ENCODE measurements at regions not wholly inside any gene's neighbourhood (a gene's known extent, or its start where the extent isn't known, plus 50 kb on each side); places are given as distances from the start of the nearest gene placed in this dataset.
A peak's percentile ranks its signal among the peaks of the same experiment; 100 is the strongest.

- Histone ChIP-seq H3K18ac (ENCODE audit: low read length) (no peak overlapping the region), H3K79me1 (ENCODE audit: low read length) (no peaks in the 10 kb centered on the region), H3K27me3 (ENCODE audit: insufficient read depth, low read length, poor library complexity) (no peaks in the 10 kb centered on the region), H3K27ac (ENCODE audit: low read depth, low read length) (no peak overlapping the region), H2BK15ac (replicated peaks; ENCODE audit: low read depth) (no peak overlapping the region), H4K5ac (ENCODE audit: low read length) (no peak overlapping the region), H3K56ac (ENCODE audit: low read length) (no peak overlapping the region), H4K8ac (ENCODE audit: low read depth, low read length) (no peak overlapping the region), H3K9ac (ENCODE audit: low read length) (no peak overlapping the region), H3K79me2 (ENCODE audit: control insufficient read depth, insufficient read depth, low read length) (no peaks in the 10 kb centered on the region), H2BK5ac (ENCODE audit: low read length) (no peak overlapping the region), H3K36me3 (ENCODE audit: control insufficient read depth, insufficient read depth, low read length) (no peaks in the 10 kb centered on the region), H3K4me2 (ENCODE audit: low read length) (no peak overlapping the region), H3K4me1 (ENCODE audit: control insufficient read depth, low read depth, low read length) (no peaks in the 10 kb centered on the region), H3K23ac (ENCODE audit: low read length) (no peak overlapping the region), H2AK5ac (ENCODE audit: low read length) (no peak overlapping the region), H3K4ac (ENCODE audit: low read depth, low read length) (no peak overlapping the region), H2BK120ac (ENCODE audit: low read depth, low read length) (no peak overlapping the region), H3K4me3 (ENCODE audit: low read length) (no peak overlapping the region)
- no CpG with 5 or more reads among the region's 2 CpGs for WGBS (ENCODE audit: extremely low coverage, insufficient coverage, low lambda C conversion rate)
- DNase-seq: no peak
Measured at GRCh38 chr6:145209272-145209671, 526.0 kb downstream of the EPM2A start.

DNA sequence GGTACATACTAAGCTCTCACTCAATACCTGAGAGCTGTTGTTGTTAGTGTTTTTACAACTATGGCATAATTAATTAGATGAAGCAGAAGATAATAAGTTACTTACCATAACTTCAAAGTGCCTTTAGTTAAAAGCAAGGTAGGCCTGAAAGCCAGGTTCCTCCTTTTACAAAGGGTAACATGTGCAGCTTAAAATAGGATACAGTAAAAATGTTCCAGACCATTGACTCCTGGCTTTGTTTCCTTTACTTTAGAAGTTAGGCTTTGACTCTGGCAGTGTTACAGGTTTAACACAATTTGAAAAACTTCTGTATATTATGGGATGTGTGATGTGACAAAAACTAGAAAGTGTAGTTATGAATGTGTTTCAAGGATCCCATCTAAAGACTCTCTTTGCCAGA, 522.5 kb downstream of the EPM2A start:
- Histone ChIP-seq H3K18ac (ENCODE audit: low read length) (no peak overlapping the region), H3K23ac (ENCODE audit: low read length) (no peak overlapping the region), H3K27ac (ENCODE audit: low read depth, low read length) (no peak overlapping the region), H3K9ac (ENCODE audit: low read length) (no peak overlapping the region), H2AK5ac (ENCODE audit: low read length) (no peak overlapping the region), H2BK120ac (ENCODE audit: low read depth, low read length) (no peak overlapping the region), H2BK5ac (ENCODE audit: low read length) (no peak overlapping the region), H3K27me3 (ENCODE audit: insufficient read depth, low read length, poor library complexity) (no peaks in the 10 kb centered on the region), H4K5ac (ENCODE audit: low read length) (no peak overlapping the region), H3K79me2 (ENCODE audit: control insufficient read depth, insufficient read depth, low read length) (no peaks in the 10 kb centered on the region), H4K8ac (ENCODE audit: low read depth, low read length) (no peak overlapping the region), H3K4ac (ENCODE audit: low read depth, low read length) (no peak overlapping the region), H3K4me2 (ENCODE audit: low read length) (no peak overlapping the region), H3K56ac (ENCODE audit: low read length) (no peak overlapping the region), H3K79me1 (ENCODE audit: low read length) (no peaks in the 10 kb centered on the region), H3K4me1 (ENCODE audit: control insufficient read depth, low read depth, low read length) (no peaks in the 10 kb centered on the region), H2BK15ac (replicated peaks; ENCODE audit: low read depth) (no peak overlapping the region), H3K4me3 (ENCODE audit: low read length) (no peak overlapping the region), H3K36me3 (ENCODE audit: control insufficient read depth, insufficient read depth, low read length) (no peaks in the 10 kb centered on the region)
- no peak for DNase-seq

DNA sequence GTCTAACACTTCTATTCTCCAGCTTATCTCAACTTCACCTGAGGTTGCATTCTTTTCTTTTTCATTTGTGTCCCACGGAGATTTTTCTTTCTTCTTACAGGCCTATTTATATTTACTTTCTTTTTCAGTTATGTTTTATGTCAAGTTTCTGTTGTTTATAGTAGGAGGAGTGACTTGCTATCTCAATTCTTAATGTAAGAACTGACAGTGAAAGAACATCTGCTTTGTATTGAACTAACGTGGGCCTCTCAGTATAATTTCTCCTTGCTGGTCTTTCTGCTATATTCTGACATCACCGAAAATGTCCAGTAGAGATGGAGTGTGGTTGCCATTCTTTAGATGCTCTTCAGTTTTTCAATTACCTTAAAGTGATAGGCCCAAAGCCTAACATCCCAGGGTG, 521.7 kb downstream of the EPM2A start:
- Histone ChIP-seq H4K5ac (ENCODE audit: low read length) (no peak overlapping the region), H3K4me1 (ENCODE audit: control insufficient read depth, low read depth, low read length) (no peaks in the 10 kb centered on the region)
- no CpG with 5 or more reads among the region's 3 CpGs for WGBS (ENCODE audit: extremely low coverage, insufficient coverage, low lambda C conversion rate)

GRCh38 chr6:145214570-145214969, 520.8 kb downstream of the EPM2A start:
- Histone ChIP-seq H4K8ac (ENCODE audit: low read depth, low read length) (no peak overlapping the region), H3K4me1 (ENCODE audit: control insufficient read depth, low read depth, low read length) (no peaks in the 10 kb centered on the region), H2BK5ac (ENCODE audit: low read length) (no peak overlapping the region), H3K27me3 (ENCODE audit: insufficient read depth, low read length, poor library complexity) (no peaks in the 10 kb centered on the region), H4K5ac (ENCODE audit: low read length) (no peak overlapping the region), H3K9ac (ENCODE audit: low read length) (no peak overlapping the region), H3K4ac (ENCODE audit: low read depth, low read length) (no peak overlapping the region), H3K4me2 (ENCODE audit: low read length) (no peak overlapping the region), H3K79me2 (ENCODE audit: control insufficient read depth, insufficient read depth, low read length) (no peaks in the 10 kb centered on the region), H3K79me1 (ENCODE audit: low read length) (no peaks in the 10 kb centered on the region), H3K36me3 (ENCODE audit: control insufficient read depth, insufficient read depth, low read length) (no peaks in the 10 kb centered on the region), H2BK15ac (replicated peaks; ENCODE audit: low read depth) (no peak overlapping the region), H2BK120ac (ENCODE audit: low read depth, low read length) (no peak overlapping the region), H3K4me3 (ENCODE audit: low read length) (no peak overlapping the region), H3K23ac (ENCODE audit: low read length) (no peak overlapping the region), H2AK5ac (ENCODE audit: low read length) (no peak overlapping the region), H3K27ac (ENCODE audit: low read depth, low read length) (no peak overlapping the region), H3K18ac (ENCODE audit: low read length) (no peak overlapping the region), H3K56ac (ENCODE audit: low read length) (no peak overlapping the region)
- DNase-seq: peak; percentile 37
- no CpG with 5 or more reads among the region's 2 CpGs for WGBS (ENCODE audit: extremely low coverage, insufficient coverage, low lambda C conversion rate)

More for the DNA sequence above, 521.7 kb downstream of the EPM2A start:
- Histone ChIP-seq H3K79me2 (ENCODE audit: control insufficient read depth, insufficient read depth, low read length) (no peaks in the 10 kb centered on the region), H3K4me2 (ENCODE audit: low read length) (no peak overlapping the region), H3K27me3 (ENCODE audit: insufficient read depth, low read length, poor library complexity) (no peaks in the 10 kb centered on the region), H3K9ac (ENCODE audit: low read length) (no peak overlapping the region), H4K8ac (ENCODE audit: low read depth, low read length) (no peak overlapping the region), H2BK120ac (ENCODE audit: low read depth, low read length) (no peak overlapping the region), H3K18ac (ENCODE audit: low read length) (no peak overlapping the region), H2BK5ac (ENCODE audit: low read length) (no peak overlapping the region), H3K4ac (ENCODE audit: low read depth, low read length) (no peak overlapping the region), H3K36me3 (ENCODE audit: control insufficient read depth, insufficient read depth, low read length) (no peaks in the 10 kb centered on the region), H2AK5ac (ENCODE audit: low read length) (no peak overlapping the region), H3K27ac (ENCODE audit: low read depth, low read length) (no peak overlapping the region), H3K56ac (ENCODE audit: low read length) (no peak overlapping the region), H3K4me3 (ENCODE audit: low read length) (no peak overlapping the region), H3K23ac (ENCODE audit: low read length) (no peak overlapping the region), H3K79me1 (ENCODE audit: low read length) (no peaks in the 10 kb centered on the region), H2BK15ac (replicated peaks; ENCODE audit: low read depth) (peak overlapping the region; percentile 74)
- DNase-seq: no peak

DNA sequence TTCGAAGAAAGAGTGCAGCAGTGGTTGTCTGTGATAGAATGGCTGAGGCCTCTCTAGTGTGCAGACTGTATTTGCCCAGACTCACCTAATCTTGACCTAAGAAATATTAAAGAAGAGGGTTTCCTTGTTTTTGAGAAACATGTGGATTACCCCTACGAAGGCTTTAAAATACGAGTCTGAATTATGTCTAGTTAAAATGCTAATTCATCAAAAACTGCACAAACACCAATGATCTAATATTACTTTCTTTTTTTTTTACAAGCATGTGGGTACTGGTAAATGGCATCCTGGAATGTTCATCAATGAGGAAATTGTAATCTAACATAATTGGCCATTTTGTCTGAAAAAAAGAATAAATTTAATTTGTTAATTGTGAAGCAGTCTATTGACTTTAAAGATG, 510.9 kb downstream of the EPM2A start:
- H2AK5ac ChIP-seq (ENCODE audit: low read length): no peak overlapping the region
- no peak overlapping the region for H3K27ac ChIP-seq (ENCODE audit: low read depth, low read length)
- H2BK120ac ChIP-seq (ENCODE audit: low read depth, low read length): no peak overlapping the region
- H3K56ac ChIP-seq (ENCODE audit: low read length): no peak overlapping the region
- H3K4me2 ChIP-seq (ENCODE audit: low read length): no peak overlapping the region
- no peak overlapping the region for H3K23ac ChIP-seq (ENCODE audit: low read length)
- no CpG with 5 or more reads among the region's 3 CpGs for WGBS (ENCODE audit: extremely low coverage, insufficient coverage, low lambda C conversion rate)
- no peak overlapping the region for H3K4ac ChIP-seq (ENCODE audit: low read depth, low read length)
- H3K18ac ChIP-seq (ENCODE audit: low read length): no peak overlapping the region
- H3K27me3 ChIP-seq (ENCODE audit: insufficient read depth, low read length, poor library complexity): no peaks in the 10 kb centered on the region
- H3K4me1 ChIP-seq (ENCODE audit: control insufficient read depth, low read depth, low read length): no peaks in the 10 kb centered on the region
- H3K36me3 ChIP-seq (ENCODE audit: control insufficient read depth, insufficient read depth, low read length): no peaks in the 10 kb centered on the region
- H4K8ac ChIP-seq (ENCODE audit: low read depth, low read length): no peak overlapping the region
- no peak overlapping the region for H3K9ac ChIP-seq (ENCODE audit: low read length)
- H3K79me1 ChIP-seq (ENCODE audit: low read length): no peaks in the 10 kb centered on the region
- H3K79me2 ChIP-seq (ENCODE audit: control insufficient read depth, insufficient read depth, low read length): no peaks in the 10 kb centered on the region
- H2BK15ac ChIP-seq (replicated peaks; ENCODE audit: low read depth): no peak overlapping the region
- no peak for DNase-seq
- H4K5ac ChIP-seq (ENCODE audit: low read length): no peak overlapping the region
- no peak overlapping the region for H3K4me3 ChIP-seq (ENCODE audit: low read length)
- no peak overlapping the region for H2BK5ac ChIP-seq (ENCODE audit: low read length)

- Histone ChIP-seq H3K79me1 (ENCODE audit: low read length) (no peaks in the 10 kb centered on the region), H3K4me2 (ENCODE audit: low read length) (no peak overlapping the region), H4K5ac (ENCODE audit: low read length) (no peak overlapping the region), H2BK15ac (replicated peaks; ENCODE audit: low read depth) (no peak overlapping the region), H2BK5ac (ENCODE audit: low read length) (no peak overlapping the region), H3K27me3 (ENCODE audit: insufficient read depth, low read length, poor library complexity) (no peaks in the 10 kb centered on the region), H3K56ac (ENCODE audit: low read length) (no peak overlapping the region), H3K23ac (ENCODE audit: low read length) (no peak overlapping the region), H2AK5ac (ENCODE audit: low read length) (no peak overlapping the region), H2BK120ac (ENCODE audit: low read depth, low read length) (no peak overlapping the region), H3K79me2 (ENCODE audit: control insufficient read depth, insufficient read depth, low read length) (no peaks in the 10 kb centered on the region), H3K9ac (ENCODE audit: low read length) (no peak overlapping the region), H3K4me1 (ENCODE audit: control insufficient read depth, low read depth, low read length) (no peaks in the 10 kb centered on the region), H3K4ac (ENCODE audit: low read depth, low read length) (no peak overlapping the region), H4K8ac (ENCODE audit: low read depth, low read length) (no peak overlapping the region), H3K27ac (ENCODE audit: low read depth, low read length) (no peak overlapping the region), H3K36me3 (ENCODE audit: control insufficient read depth, insufficient read depth, low read length) (no peaks in the 10 kb centered on the region), H3K18ac (ENCODE audit: low read length) (no peak overlapping the region), H3K4me3 (ENCODE audit: low read length) (no peak overlapping the region)
- WGBS (ENCODE audit: extremely low coverage, insufficient coverage, low lambda C conversion rate): no CpG with 5 or more reads among the region's 3 CpGs
- DNase-seq: no peak
Measured at GRCh38 chr6:145225500-145225899, 509.8 kb downstream of the EPM2A start.
